ENCODE measurements at regions not wholly inside any gene's neighbourhood (a gene's known extent, or its start where the extent isn't known, plus 50 kb on each side); places are given as distances from the start of the nearest gene placed in this dataset.
"Not testable (repeated sequence)": the region's sequence is repeated elsewhere in the genome, so short reads cannot be mapped to it uniquely, and the experiment has no call there.

DNA sequence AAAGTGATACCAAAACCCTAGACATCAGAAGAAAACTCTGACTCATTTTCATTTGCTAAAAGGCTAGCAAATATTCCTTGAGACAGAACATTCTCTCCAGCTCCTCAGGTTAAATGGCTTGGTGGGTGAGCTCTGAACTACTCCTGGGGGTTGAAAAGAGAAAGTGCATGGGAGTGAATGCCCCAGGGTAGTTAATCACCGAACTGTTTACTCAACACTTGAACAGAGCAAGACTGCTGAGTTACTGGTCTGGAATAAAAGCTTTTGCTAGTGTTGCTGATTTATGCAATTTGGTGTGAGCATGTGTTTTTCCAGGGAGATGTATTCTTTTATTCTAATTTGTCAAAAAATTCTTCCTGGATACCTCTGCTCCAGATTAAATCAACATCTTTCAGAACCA is 88.3 kb upstream of the PRDM9 start:
- H3K9me3 ChIP-seq (ENCODE audit: control insufficient read depth, insufficient read depth, low read length): peaks cover 4% of the 10 kb centered on the region; the same call in 1 of the 2 replicates
- H3K27me3 ChIP-seq (ENCODE audit: control insufficient read depth, insufficient read depth, low read length): no peaks in the 10 kb centered on the region
- CTCF ChIA-PET: no interaction called here
- POLR2A ChIA-PET: no interaction called here
- no peak overlapping the region for H3K27ac ChIP-seq (ENCODE audit: low read depth, low read length)
- no peak overlapping the region for H3K4me3 ChIP-seq (ENCODE audit: low read depth, low read length)
- TF ChIP-seq, protein P1, sequence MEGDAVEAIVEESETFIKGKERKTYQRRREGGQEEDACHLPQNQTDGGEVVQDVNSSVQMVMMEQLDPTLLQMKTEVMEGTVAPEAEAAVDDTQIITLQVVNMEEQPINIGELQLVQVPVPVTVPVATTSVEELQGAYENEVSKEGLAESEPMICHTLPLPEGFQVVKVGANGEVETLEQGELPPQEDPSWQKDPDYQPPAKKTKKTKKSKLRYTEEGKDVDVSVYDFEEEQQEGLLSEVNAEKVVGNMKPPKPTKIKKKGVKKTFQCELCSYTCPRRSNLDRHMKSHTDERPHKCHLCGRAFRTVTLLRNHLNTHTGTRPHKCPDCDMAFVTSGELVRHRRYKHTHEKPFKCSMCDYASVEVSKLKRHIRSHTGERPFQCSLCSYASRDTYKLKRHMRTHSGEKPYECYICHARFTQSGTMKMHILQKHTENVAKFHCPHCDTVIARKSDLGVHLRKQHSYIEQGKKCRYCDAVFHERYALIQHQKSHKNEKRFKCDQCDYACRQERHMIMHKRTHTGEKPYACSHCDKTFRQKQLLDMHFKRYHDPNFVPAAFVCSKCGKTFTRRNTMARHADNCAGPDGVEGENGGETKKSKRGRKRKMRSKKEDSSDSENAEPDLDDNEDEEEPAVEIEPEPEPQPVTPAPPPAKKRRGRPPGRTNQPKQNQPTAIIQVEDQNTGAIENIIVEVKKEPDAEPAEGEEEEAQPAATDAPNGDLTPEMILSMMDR (IDR thresholded peaks at IDR 0.05; ENCODE audit: low read depth, low read length): no peak
- no peak for DNase-seq (ENCODE audit: low read depth, low spot score)

DNA sequence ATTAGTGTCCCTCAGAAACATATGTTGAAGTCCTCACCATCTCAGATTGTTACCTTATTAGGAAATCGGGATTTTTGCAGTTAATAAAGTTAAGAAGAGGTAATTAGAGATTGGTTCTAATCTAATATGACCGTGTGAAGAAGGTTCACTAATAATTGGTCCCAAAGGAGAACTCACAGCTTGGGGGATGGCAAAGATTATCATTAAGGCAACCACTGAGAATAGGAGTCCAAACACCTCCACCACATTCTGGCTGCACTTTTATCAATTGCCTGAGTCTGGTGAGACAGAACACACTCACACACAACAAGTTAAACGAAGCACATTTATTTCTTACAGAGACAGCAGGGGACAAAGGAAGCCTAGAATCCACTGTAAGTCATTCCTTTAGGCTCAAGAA is 94.9 kb upstream of the PRDM9 start:
- no peak overlapping the region for H3K4me3 ChIP-seq (ENCODE audit: low read depth, low read length)
- peaks cover 5% of the 10 kb centered on the region for H3K9me3 ChIP-seq (ENCODE audit: control insufficient read depth, insufficient read depth, low read length)
- ChIA-PET CTCF (no interaction called here), POLR2A (no interaction called here)
- H3K27me3 ChIP-seq (ENCODE audit: control insufficient read depth, insufficient read depth, low read length): no peaks in the 10 kb centered on the region
- no peak overlapping the region for H3K27ac ChIP-seq (ENCODE audit: low read depth, low read length)
- TF ChIP-seq, protein P1 (IDR thresholded peaks at IDR 0.05; ENCODE audit: low read depth, low read length): no peak
- DNase-seq (ENCODE audit: low read depth, low spot score): no peak

DNA sequence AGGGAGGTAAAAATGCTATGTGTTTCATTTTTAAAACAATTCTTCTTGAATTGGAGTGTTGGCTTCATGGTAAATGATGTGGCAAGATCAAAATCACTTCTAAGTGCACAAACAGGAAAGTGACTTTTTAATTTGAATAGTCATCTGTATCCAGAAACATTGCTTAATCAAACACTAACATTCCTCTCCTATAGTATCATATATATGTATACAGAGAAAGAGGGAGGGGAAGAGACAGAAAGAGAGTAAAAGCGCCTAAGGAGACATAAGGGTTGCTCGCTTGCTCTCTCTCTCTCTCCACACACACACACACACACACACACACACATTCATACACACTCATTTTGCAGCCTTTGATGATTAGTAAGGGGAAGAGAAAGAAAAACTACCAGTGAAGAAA is 95.4 kb upstream of the PRDM9 start:
- POLR2A ChIA-PET: no interaction called here

DNA sequence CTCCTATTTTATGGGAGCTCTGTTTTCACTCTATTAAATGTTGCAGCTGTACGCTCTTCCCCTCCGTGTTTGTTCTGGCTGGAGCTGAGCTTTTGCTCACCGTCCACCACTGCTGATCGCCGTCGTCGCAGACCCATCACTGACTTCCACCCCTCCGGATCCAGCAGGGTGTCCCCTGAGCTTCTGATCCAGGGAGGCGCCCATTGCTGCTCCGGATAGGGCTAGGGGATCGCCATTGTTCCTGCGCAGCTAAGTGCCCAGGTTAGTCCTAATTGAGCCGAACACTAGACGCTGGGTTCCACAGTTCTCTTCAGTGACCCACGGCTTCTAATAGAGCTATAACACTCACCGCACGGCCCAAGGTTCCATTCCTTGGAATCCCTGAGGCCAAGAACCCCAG is 96.2 kb upstream of the PRDM9 start:
- Histone ChIP-seq H3K4me3 (ENCODE audit: low read depth, low read length) (no peak overlapping the region), H3K9me3 (ENCODE audit: control insufficient read depth, insufficient read depth, low read length) (peaks cover 5% of the 10 kb centered on the region), H3K27ac (ENCODE audit: low read depth, low read length) (no peak overlapping the region), H3K27me3 (ENCODE audit: control insufficient read depth, insufficient read depth, low read length) (no peaks in the 10 kb centered on the region)
- ChIA-PET POLR2A (no interaction called here), CTCF (no interaction called here)
- TF ChIP-seq, protein P1 (IDR thresholded peaks at IDR 0.05; ENCODE audit: low read depth, low read length): no peak
- DNase-seq (ENCODE audit: low read depth, low spot score): no peak

More for the DNA sequence above, 95.4 kb upstream of the PRDM9 start:
- TF ChIP-seq, protein P1 (IDR thresholded peaks at IDR 0.05; ENCODE audit: low read depth, low read length): no peak
- DNase-seq (ENCODE audit: low read depth, low spot score): no peak
- Histone ChIP-seq H3K27ac (ENCODE audit: low read depth, low read length) (no peak overlapping the region), H3K9me3 (ENCODE audit: control insufficient read depth, insufficient read depth, low read length) (peaks cover 5% of the 10 kb centered on the region), H3K27me3 (ENCODE audit: control insufficient read depth, insufficient read depth, low read length) (no peaks in the 10 kb centered on the region), H3K4me3 (ENCODE audit: low read depth, low read length) (no peak overlapping the region)
- CTCF ChIA-PET: no interaction called here

DNA sequence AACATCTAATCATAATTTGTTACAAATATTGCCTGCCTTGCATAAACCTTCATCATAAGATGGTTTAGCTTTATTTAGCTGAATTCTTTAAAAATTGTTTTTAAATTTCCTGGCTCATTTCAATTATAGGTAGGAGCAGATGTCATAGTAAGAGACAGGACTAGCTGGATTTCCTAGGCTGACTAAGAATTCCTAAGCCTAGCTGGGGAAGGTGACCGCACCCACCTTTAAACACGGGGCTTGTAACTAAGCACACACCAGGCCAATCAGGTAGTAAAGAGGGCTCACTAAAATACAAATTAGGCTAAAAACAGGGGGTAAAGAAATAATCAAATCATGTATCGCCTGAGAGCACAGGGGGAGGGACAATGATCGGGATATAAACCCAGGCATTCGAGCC is 96.6 kb upstream of the PRDM9 start:
- DNase-seq (ENCODE audit: low read depth, low spot score); CTCF ChIA-PET; H3K4me3 ChIP-seq (ENCODE audit: low read depth, low read length); H3K9me3 ChIP-seq (ENCODE audit: control insufficient read depth, insufficient read depth, low read length); POLR2A ChIA-PET; H3K27me3 ChIP-seq (ENCODE audit: control insufficient read depth, insufficient read depth, low read length); H3K27ac ChIP-seq (ENCODE audit: low read depth, low read length): not testable (repeated sequence)
